NT2/D1 (cell line): ENCODE measurements at regions not wholly inside any gene's neighbourhood (a gene's known extent, or its start where the extent isn't known, plus 50 kb on each side); places are given as distances from the start of the nearest gene placed in this dataset.

Source experiments
- SUZ12 ChIP-seq: IDR thresholded peaks from 2 replicates; pipeline ENCODE4 v1.6.1; 2011; ENCODE audit not compliant: insufficient read length, insufficient read depth; ENCODE audit errors: extremely low read depth
- ZNF274 ChIP-seq: IDR thresholded peaks from 2 replicates; pipeline ENCODE4 v1.6.1; 2011; ENCODE audit warnings: mild to moderate bottlenecking, low read depth, low read length

GRCh38 chr4:45082101-45082500 is 355.7 kb upstream of the GNPDA2 start:
- no peak for TF ChIP-seq ZNF274
- TF ChIP-seq SUZ12 = no peak
